MCF 10A (cell line): ENCODE measurements at regions not wholly inside any gene's neighbourhood (a gene's known extent, or its start where the extent isn't known, plus 50 kb on each side); places are given as distances from the start of the nearest gene placed in this dataset.

Source experiments
- BruUV-seq: library from RNA; stranded (reverse); fragments of 400-500 nt; replicated peaks from 2 replicates; lab custom pipeline; 2021; lab: Mats Ljungman, UMichigan
- CTCF ChIA-PET: fragments of 300-600 bp; sonication (Branson Sonifier 250); formaldehyde crosslinking; extraction: SDS; loops from one replicate; lab custom pipeline; 2021; ENCODE audit warnings: antibody characterized with exemption, inconsistent platforms; lab: Yijun Ruan, JAX
- POLR2A ChIA-PET: fragments of 300-600, 350-650 bp; sonication (Branson Sonifier 250); formaldehyde crosslinking; extraction: SDS; loops from one replicate; lab custom pipeline; 2020; ENCODE audit warnings: antibody characterized with exemption, inconsistent platforms; lab: Yijun Ruan, JAX
- DNase-seq: peaks from one replicate; pipeline ENCODE4 v3.0.0-alpha.2; 2018; ENCODE audit not compliant: unreplicated experiment
- H3K27ac Mint-ChIP-seq: one replicate; pipeline ENCODE4 v1.8.0; 2022; ENCODE audit warnings: mild to moderate bottlenecking, low read depth, mixed read lengths; ENCODE audit not compliant: unreplicated experiment
- H3K27me3 Mint-ChIP-seq: one replicate; pipeline ENCODE4 v1.8.0; 2022; ENCODE audit warnings: mixed read lengths; ENCODE audit not compliant: insufficient read depth, unreplicated experiment
- H3K36me3 Mint-ChIP-seq: one replicate; pipeline ENCODE4 v1.8.0; 2022; ENCODE audit warnings: mild to moderate bottlenecking, moderate library complexity, mixed read lengths; ENCODE audit not compliant: insufficient read depth, unreplicated experiment
- H3K4me1 Mint-ChIP-seq: one replicate; pipeline ENCODE4 v1.8.0; 2022; ENCODE audit warnings: mixed read lengths; ENCODE audit not compliant: insufficient read depth, unreplicated experiment
- H3K4me3 Mint-ChIP-seq: one replicate; pipeline ENCODE4 v1.8.0; 2022; ENCODE audit warnings: mild to moderate bottlenecking, moderate library complexity, mixed read lengths; ENCODE audit not compliant: unreplicated experiment
- H3K9me3 Mint-ChIP-seq: one replicate; pipeline ENCODE4 v1.8.0; 2022; ENCODE audit warnings: mixed read lengths; ENCODE audit not compliant: unreplicated experiment
- intact Hi-C: fragments of 100-400 bp; cut with micrococcal nuclease; formaldehyde crosslinking; loops from 2 replicates; pipeline ENCODE4 v1.14.1; 2022
- TF ChIP-seq, protein P1 (sequence below): fragments of 200-600 bp; IDR thresholded peaks from one replicate; pipeline ENCODE4 v1.8.0; 2022; ENCODE audit warnings: antibody characterized with exemption, mild to moderate bottlenecking; ENCODE audit not compliant: unreplicated experiment

DNA sequence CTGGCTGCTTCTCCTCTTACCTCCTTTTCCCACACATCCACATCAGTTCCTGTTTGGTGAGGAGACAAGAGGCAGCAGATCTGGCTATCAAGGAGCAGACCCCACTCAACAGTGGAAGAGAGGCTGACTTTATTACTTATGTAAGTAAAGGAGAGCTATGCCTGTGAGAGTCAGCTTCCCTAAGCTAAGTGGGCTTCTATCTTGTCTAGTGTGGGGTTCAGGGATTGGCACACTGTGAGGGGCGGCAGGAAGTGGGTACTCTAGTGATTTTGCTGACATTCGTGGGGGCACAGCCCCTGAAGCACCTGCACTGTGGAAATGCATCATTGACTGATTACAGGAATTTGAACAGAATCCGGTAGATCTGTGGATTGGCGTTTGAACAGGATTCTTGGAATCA, 163.5 kb upstream of the IRX1 start:
- no peak for DNase-seq
- Mint-ChIP-seq H3K36me3 (no peaks in the 10 kb centered on the region), H3K9me3 (peaks cover 5% of the 10 kb centered on the region), H3K4me1 (no peaks in the 10 kb centered on the region), H3K27me3 (no peaks in the 10 kb centered on the region), H3K27ac (no peak overlapping the region), H3K4me3 (no peak overlapping the region)
- TF ChIP-seq, protein P1, sequence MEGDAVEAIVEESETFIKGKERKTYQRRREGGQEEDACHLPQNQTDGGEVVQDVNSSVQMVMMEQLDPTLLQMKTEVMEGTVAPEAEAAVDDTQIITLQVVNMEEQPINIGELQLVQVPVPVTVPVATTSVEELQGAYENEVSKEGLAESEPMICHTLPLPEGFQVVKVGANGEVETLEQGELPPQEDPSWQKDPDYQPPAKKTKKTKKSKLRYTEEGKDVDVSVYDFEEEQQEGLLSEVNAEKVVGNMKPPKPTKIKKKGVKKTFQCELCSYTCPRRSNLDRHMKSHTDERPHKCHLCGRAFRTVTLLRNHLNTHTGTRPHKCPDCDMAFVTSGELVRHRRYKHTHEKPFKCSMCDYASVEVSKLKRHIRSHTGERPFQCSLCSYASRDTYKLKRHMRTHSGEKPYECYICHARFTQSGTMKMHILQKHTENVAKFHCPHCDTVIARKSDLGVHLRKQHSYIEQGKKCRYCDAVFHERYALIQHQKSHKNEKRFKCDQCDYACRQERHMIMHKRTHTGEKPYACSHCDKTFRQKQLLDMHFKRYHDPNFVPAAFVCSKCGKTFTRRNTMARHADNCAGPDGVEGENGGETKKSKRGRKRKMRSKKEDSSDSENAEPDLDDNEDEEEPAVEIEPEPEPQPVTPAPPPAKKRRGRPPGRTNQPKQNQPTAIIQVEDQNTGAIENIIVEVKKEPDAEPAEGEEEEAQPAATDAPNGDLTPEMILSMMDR = no peak
- no TSS peak for BruUV-seq
- POLR2A ChIA-PET = no interaction called here
- intact Hi-C loops = no loop called here
- CTCF ChIA-PET = no interaction called here

DNA sequence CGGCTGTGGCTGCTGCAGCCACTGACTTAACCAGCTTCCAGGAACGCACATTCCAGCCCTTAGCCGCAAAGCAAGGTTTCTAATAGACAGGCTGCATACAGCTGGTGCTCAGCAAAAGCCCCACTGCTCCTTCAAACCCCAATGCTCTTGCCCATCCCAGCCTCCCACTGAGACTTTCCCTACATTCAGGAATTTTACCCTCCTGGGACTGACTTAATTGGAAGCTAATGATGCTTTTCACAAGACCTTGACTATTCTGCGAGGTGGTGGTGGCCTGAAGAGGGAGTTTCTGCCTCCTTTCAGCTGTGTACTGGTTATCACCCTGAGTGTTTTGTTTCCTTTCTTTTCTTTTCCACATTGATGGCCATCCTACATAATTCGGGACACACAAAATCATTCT, 164.9 kb upstream of the IRX1 start:
- Mint-ChIP-seq H3K4me3 (no peak overlapping the region), H3K36me3 (no peaks in the 10 kb centered on the region), H3K27me3 (no peaks in the 10 kb centered on the region), H3K9me3 (peaks cover 5% of the 10 kb centered on the region), H3K27ac (no peak overlapping the region), H3K4me1 (no peaks in the 10 kb centered on the region)
- no peak for DNase-seq
- intact Hi-C loops = no loop called here
- BruUV-seq = no TSS peak
- ChIA-PET CTCF (no interaction called here), POLR2A (no interaction called here)
- TF ChIP-seq, protein P1 = no peak

DNA sequence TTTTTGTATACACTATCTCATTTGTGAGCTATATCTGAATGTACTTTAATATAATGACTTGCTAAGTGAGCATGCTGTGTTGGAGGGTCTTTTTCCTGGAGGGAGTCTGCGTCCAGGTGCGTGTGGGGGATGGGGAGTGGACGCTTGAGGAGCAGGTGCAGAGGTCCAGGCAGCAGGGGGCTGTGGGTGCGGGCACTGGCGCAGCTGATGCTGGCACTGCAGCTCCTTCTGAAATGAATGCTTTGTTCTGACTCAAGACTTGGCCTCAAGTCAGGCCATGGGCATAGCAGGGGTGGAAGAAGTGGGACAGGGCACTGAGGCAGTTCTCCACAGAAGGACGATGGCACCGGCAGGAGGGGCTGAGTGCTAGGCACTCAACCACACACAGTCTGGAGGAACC, 165.7 kb upstream of the IRX1 start:
- BruUV-seq = no TSS peak
- Mint-ChIP-seq H3K4me1 (no peaks in the 10 kb centered on the region), H3K27me3 (no peaks in the 10 kb centered on the region), H3K9me3 (peaks cover 5% of the 10 kb centered on the region), H3K4me3 (no peak overlapping the region), H3K36me3 (no peaks in the 10 kb centered on the region), H3K27ac (no peak overlapping the region)
- POLR2A ChIA-PET = interaction anchor here (0.5 kb wide), 1 partner anchor 105 kb away, joined by 3 read pairs; no protein-coding TSS in a partner anchor
- no peak for DNase-seq
- CTCF ChIA-PET = no interaction called here
- TF ChIP-seq, protein P1 = no peak
- intact Hi-C loops = no loop called here

DNA sequence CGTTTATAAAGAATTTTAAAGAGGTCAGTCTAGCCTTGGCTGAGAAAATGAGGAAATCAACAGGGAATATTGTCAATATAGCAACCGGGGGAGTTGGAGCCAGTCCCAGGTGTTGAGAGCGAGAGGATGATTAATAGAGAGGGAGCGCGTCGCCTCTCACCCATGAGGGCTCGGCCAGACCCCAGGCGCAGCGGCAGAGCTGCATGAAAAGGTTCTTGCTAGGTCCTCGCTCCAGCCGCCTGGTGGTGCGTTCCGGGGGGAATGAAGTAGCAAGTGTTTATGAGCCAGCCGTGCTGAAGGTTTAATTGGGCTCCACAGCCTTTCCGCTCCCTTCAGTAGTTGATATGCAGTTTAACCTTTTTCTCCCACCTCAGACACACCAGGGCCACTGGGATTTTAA, 167.3 kb upstream of the IRX1 start:
- ChIA-PET CTCF (no interaction called here), POLR2A (no interaction called here)
- H3K27me3 Mint-ChIP-seq = no peaks in the 10 kb centered on the region
- no peak for DNase-seq
- H3K36me3 Mint-ChIP-seq = no peaks in the 10 kb centered on the region
- H3K4me1 Mint-ChIP-seq = no peaks in the 10 kb centered on the region
- no peak overlapping the region for H3K27ac Mint-ChIP-seq
- TF ChIP-seq, protein P1 = no peak
- peaks cover 11% of the 10 kb centered on the region for H3K9me3 Mint-ChIP-seq
- intact Hi-C loops = no loop called here
- BruUV-seq = no TSS peak
- H3K4me3 Mint-ChIP-seq = no peak overlapping the region
